K562 (cell line): ENCODE measurements at regions not wholly inside any gene's neighbourhood (a gene's known extent, or its start where the extent isn't known, plus 50 kb on each side); places are given as distances from the start of the nearest gene placed in this dataset.

Experiments used
- ATAC-seq: fragments of 200-7000 bp; cut with Tn5 transposase; 3 replicates; pipeline ENCODE4 v1.9.1; 2020; ENCODE audit warnings: moderate library complexity
- BruUV-seq: library from RNA; stranded (reverse); fragments of 400-500 nt; replicated peaks from 2 replicates; lab custom pipeline; 2021; lab: Mats Ljungman, UMichigan
- CTCF ChIA-PET: fragments of 300-600 bp; formaldehyde crosslinking; extraction: SDS; loops from one replicate; lab custom pipeline; 2021; ENCODE audit warnings: low intra/inter-chr PET ratio; lab: Yijun Ruan, JAX
- POLR2A ChIA-PET: fragments of 300-600, 350-650 bp; sonication (Branson Sonifier 250); formaldehyde crosslinking; extraction: SDS; loops from one replicate; lab custom pipeline; 2021; ENCODE audit warnings: antibody characterized with exemption, inconsistent platforms; lab: Yijun Ruan, JAX
- DNase-seq, 4 experiments: peaks; one replicate each; pipeline versions ENCODE4 v3.0.0 to v3.0.0-alpha.2; 2011 to 2018; ENCODE audit warnings: low spot score in 3 of 4, mixed read lengths in 3 of 4; ENCODE audit errors: extremely low read depth in 1 of 4
- FAIRE-seq: peaks from 2 replicates; lab custom pipeline; 2011; peaks lifted over from hg19 to GRCh38; lab: Jason Lieb, UNC
- H2AFZ ChIP-seq: 2 replicates; pipeline ENCODE4 v1.6.0; 2011; ENCODE audit warnings: low read depth, low read length, control low read depth, inconsistent platforms
- H3K27ac ChIP-seq: fragments of 200-600 bp; 3 replicates; pipeline ENCODE4 v1.8.0; 2011; ENCODE audit warnings: low read depth, mild to moderate bottlenecking, control low read depth, inconsistent platforms, low read length, moderate library complexity, mixed read lengths; ENCODE audit errors: extremely low read depth
- H3K27me3 ChIP-seq, 2 experiments: fragments of 300-600 bp in 1 of 2; 2 replicates in 1 of 2; 3 replicates in 1 of 2; pipeline versions ENCODE4 v1.6.0 to v1.8.0; 2011; ENCODE audit warnings: inconsistent platforms in 2 of 2, low read length in 2 of 2, mild to moderate bottlenecking in 1 of 2, mixed read lengths in 1 of 2, moderate library complexity in 1 of 2; ENCODE audit not compliant: control insufficient read depth in 2 of 2, insufficient read depth in 2 of 2
- H3K36me3 ChIP-seq: fragments of 300-600 bp; 3 replicates; pipeline ENCODE4 v1.8.0; 2011; ENCODE audit warnings: mild to moderate bottlenecking, low read length, inconsistent platforms; ENCODE audit not compliant: control insufficient read depth, insufficient read depth
- H3K4me1 ChIP-seq, 2 experiments: fragments of 200-600 bp in 1 of 2; replicated peaks in 1 of 2; 2 replicates in 1 of 2; 3 replicates in 1 of 2; pipeline versions ENCODE4 v1.5.1 to v1.8.0; 2011; ENCODE audit warnings: inconsistent platforms in 2 of 2, low read length in 2 of 2, mild to moderate bottlenecking in 1 of 2, mixed read lengths in 1 of 2, moderate library complexity in 1 of 2; ENCODE audit not compliant: control insufficient read depth in 2 of 2, insufficient read depth in 2 of 2
- H3K4me2 ChIP-seq: 2 replicates; pipeline ENCODE4 v1.6.1; 2011; ENCODE audit warnings: low read length, control low read depth, inconsistent platforms, mixed read lengths; ENCODE audit not compliant: insufficient read depth
- H3K4me3 ChIP-seq: fragments of 200-600 bp; sonication (generic), shearing (Covaris generic); 2 replicates; pipeline ENCODE4 v1.5.1; 2016; ENCODE audit warnings: control low read depth, inconsistent platforms
- H3K79me2 ChIP-seq: fragments of 200-600 bp; 3 replicates; pipeline ENCODE4 v1.8.0; 2011; ENCODE audit warnings: low read length, inconsistent platforms; ENCODE audit not compliant: control insufficient read depth, insufficient read depth
- H3K9ac ChIP-seq, 2 experiments: 2 replicates each; pipeline versions ENCODE4 v1.6.0 to v1.6.1; 2011; ENCODE audit warnings: low read depth in 2 of 2, low read length in 2 of 2, control low read depth in 1 of 2, inconsistent platforms in 1 of 2, mild to moderate bottlenecking in 1 of 2, mixed read lengths in 1 of 2; ENCODE audit not compliant: insufficient read depth in 1 of 2
- H3K9me1 ChIP-seq: one replicate; pipeline ENCODE4 v1.6.0; 2011; ENCODE audit warnings: inconsistent platforms, mild to moderate bottlenecking, low read length, moderate library complexity; ENCODE audit not compliant: control insufficient read depth, insufficient read depth
- H3K9me3 ChIP-seq: replicated peaks from 2 replicates; pipeline ENCODE4 v1.5.1; 2011; ENCODE audit warnings: low read depth, low read length, inconsistent platforms; ENCODE audit not compliant: control insufficient read depth, insufficient read depth
- H4K20me1 ChIP-seq: replicated peaks from 2 replicates; pipeline ENCODE4 v1.6.1; 2011; ENCODE audit warnings: low read length, inconsistent platforms, mixed read lengths; ENCODE audit not compliant: control insufficient read depth, insufficient read depth
- GABPA ChIP-seq: fragments of 200-800 bp; sonication (Bioruptor generic); conservative IDR thresholded peaks from 2 replicates; pipeline ENCODE4 v1.6.1; 2016; ENCODE audit warnings: low read depth, missing genetic modification characterization, missing compliant biosample characterization
- HMG20A ChIP-seq: fragments of 450-650 bp; formaldehyde crosslinking; conservative IDR thresholded peaks from 2 replicates; pipeline ENCODE4 v1.4.0; 2020; ENCODE audit warnings: mild to moderate bottlenecking, mixed read lengths
- HOXB6 ChIP-seq: fragments of 250-450 bp; sonication (Bioruptor Pico); IDR thresholded peaks from 2 replicates; pipeline ENCODE4 v1.5.1; 2022; ENCODE audit warnings: mild to moderate bottlenecking, borderline replicate concordance
- MCM5 ChIP-seq: fragments of 450-650 bp; IDR thresholded peaks from 2 replicates; pipeline ENCODE4 v1.6.1; 2016; ENCODE audit warnings: low read depth
- NEUROD1 ChIP-seq: fragments of 150-350 bp; IDR thresholded peaks from 2 replicates; pipeline ENCODE4 v1.6.1; 2014; ENCODE audit warnings: borderline replicate concordance, low read length, low read depth; ENCODE audit not compliant: partially characterized antibody
- NFYB ChIP-seq: IDR thresholded peaks from 2 replicates; pipeline ENCODE4 v1.6.1; 2011; ENCODE audit warnings: mild to moderate bottlenecking, moderate library complexity; ENCODE audit not compliant: insufficient read length; ENCODE audit errors: extremely low read depth
- NR2C2 ChIP-seq, 2 experiments: fragments of 200-800 bp in 1 of 2; sonication (Bioruptor generic) in 1 of 2; sonication (generic) in 1 of 2; formaldehyde crosslinking in 1 of 2; IDR thresholded peaks; 2 replicates each; pipeline versions ENCODE4 v1.6.1 to v1.8.0; 2016 to 2022; ENCODE audit warnings: mild to moderate bottlenecking in 1 of 2, missing compliant biosample characterization in 1 of 2, missing genetic modification characterization in 1 of 2, missing genetic modification reagents in 1 of 2
- SPI1 ChIP-seq: IDR thresholded peaks from 2 replicates; pipeline ENCODE4 v1.6.1; 2011; ENCODE audit warnings: low read depth, low read length, control low read depth, borderline replicate concordance
- TBP ChIP-seq: optimal IDR thresholded peaks from 2 replicates; pipeline ENCODE3; 2011; ENCODE audit warnings: low read depth, low read length, improper control_type of control experiment
- TCF15 ChIP-seq: fragments of 250-450 bp; sonication (Bioruptor Pico); IDR thresholded peaks from 2 replicates; pipeline ENCODE4 v1.8.0; 2022; ENCODE audit warnings: moderate library complexity, mild to moderate bottlenecking, inconsistent platforms
- U2AF2 ChIP-seq: fragments of 200-400 bp; formaldehyde crosslinking; optimal IDR thresholded peaks from 2 replicates; pipeline ENCODE3; 2017; ENCODE audit warnings: low read depth, mild to moderate bottlenecking, low read length
- YY1 ChIP-seq, 3 experiments: IDR thresholded peaks; 2 replicates each; pipeline ENCODE4 v1.6.1; 2011; ENCODE audit warnings: low read length in 2 of 3, mild to moderate bottlenecking in 2 of 3, moderate library complexity in 2 of 3, borderline replicate concordance in 1 of 3, control low read depth in 1 of 3, low read depth in 1 of 3; ENCODE audit not compliant: insufficient read depth in 3 of 3, insufficient replicate concordance in 2 of 3, control insufficient read depth in 1 of 3, insufficient read length in 1 of 3; ENCODE audit errors: extremely low read depth in 1 of 3
- ZBED1 ChIP-seq: IDR thresholded peaks from 2 replicates; pipeline ENCODE4 v1.6.1; 2014
- ZFPM2 ChIP-seq: fragments of 250-450 bp; sonication (Bioruptor Pico); IDR thresholded peaks from 2 replicates; pipeline ENCODE4 v1.5.1; 2022; ENCODE audit warnings: mild to moderate bottlenecking
- ZNF165 ChIP-seq: fragments of 250-450 bp; sonication (Bioruptor Pico); IDR thresholded peaks from 2 replicates; pipeline ENCODE4 v1.4.0; 2020; ENCODE audit warnings: borderline replicate concordance
- ZNF274 ChIP-seq: IDR thresholded peaks from 2 replicates; pipeline ENCODE4 v1.6.1; 2011; ENCODE audit warnings: low read depth, mild to moderate bottlenecking, low read length, moderate library complexity, borderline replicate concordance
- ZNF512 ChIP-seq: IDR thresholded peaks from 2 replicates; pipeline ENCODE4 v1.6.1; 2016; ENCODE audit warnings: missing genetic modification characterization, missing compliant biosample characterization
- ZNF696 ChIP-seq: fragments of 250-450 bp; sonication (Bioruptor Pico); conservative IDR thresholded peaks from 2 replicates; pipeline ENCODE4 v1.4.0; 2020; ENCODE audit warnings: mild to moderate bottlenecking, moderate library complexity
- ZNF707 ChIP-seq: fragments of 250-450 bp; sonication (Bioruptor Pico); conservative IDR thresholded peaks from 2 replicates; pipeline ENCODE4 v1.8.0; 2022; ENCODE audit warnings: inconsistent platforms, mild to moderate bottlenecking, moderate library complexity
- WGBS: fragments of 100-300 bp; shearing (Covaris generic); methylation state at CpG from one replicate; pipeline ENCODE4 v1.1.6; 2016; ENCODE audit warnings: low coverage, mixed read lengths; ENCODE audit not compliant: insufficient coverage; ENCODE audit errors: missing lambda C conversion rate; 5-methylcytosine and 5-hydroxymethylcytosine counted together
- in situ Hi-C: fragments of 300-500 bp; cut with MboI; formaldehyde crosslinking; loops from 4 replicates; pipeline ENCODE4 v1.15.0; 2018; ENCODE audit warnings: inconsistent platforms, mixed read lengths
- intact Hi-C: fragments of 100-400 bp; cut with micrococcal nuclease; formaldehyde crosslinking; loops from 2 replicates; pipeline ENCODE4 v1.14.2; 2022
- TF ChIP-seq, protein P1 (sequence below), 2 experiments: fragments of 450-650 bp in 1 of 2; sonication (generic) in 1 of 2; formaldehyde crosslinking; conservative IDR thresholded peaks; 2 replicates each; pipeline versions ENCODE4 v1.4.0 to v1.8.1; 2020 to 2022; ENCODE audit warnings: mild to moderate bottlenecking in 1 of 2, missing genetic modification reagents in 1 of 2

DNA sequence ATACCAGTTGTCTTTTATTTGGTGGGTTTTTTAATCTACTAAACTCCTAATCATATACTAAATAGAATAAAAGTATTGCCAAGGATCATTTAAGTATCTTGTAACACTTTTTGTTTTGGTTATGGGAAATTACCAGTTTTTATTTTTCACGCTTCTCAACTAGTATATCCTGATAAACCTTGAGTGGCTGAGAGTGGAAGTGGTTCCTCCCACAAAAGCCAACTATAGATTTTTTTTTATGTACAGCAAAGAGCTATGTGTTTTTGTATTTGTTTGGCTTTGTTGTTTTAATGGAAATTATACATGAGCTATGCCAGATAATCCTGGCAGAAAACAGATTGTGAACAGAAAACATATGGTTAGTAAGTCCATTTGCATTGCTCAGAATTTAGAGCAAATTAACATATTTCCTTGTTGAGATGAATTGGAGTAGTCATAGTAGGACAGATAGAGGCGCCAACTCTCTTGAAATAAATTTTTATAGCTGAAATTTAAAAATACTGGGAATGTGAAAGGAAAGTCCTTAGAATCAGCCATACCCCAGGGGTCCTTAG, 60.9 kb upstream of the PSMA6 start:
- Histone ChIP-seq H3K9ac (no peak overlapping the region), H3K4me1 (no peaks in the 10 kb centered on the region), H3K36me3 (no peaks in the 10 kb centered on the region), H3K27me3 (no peaks in the 10 kb centered on the region), H3K4me3 (no peak overlapping the region), H3K4me2 (no peak overlapping the region), H3K79me2 (no peaks in the 10 kb centered on the region), H4K20me1 (no peaks in the 10 kb centered on the region), H2AFZ (no peak overlapping the region), H3K9me1 (no peaks in the 10 kb centered on the region), H3K9me3 (no peaks in the 10 kb centered on the region), H3K27ac (no peak overlapping the region)
- intact Hi-C loops = no loop called here
- TF ChIP-seq NEUROD1 (no peak), MCM5 (no peak), ZNF696 (CRISPR knock-in tag) (no peak), SPI1 (no peak), GABPA (tag) (no peak), ZNF165 (CRISPR knock-in tag) (no peak), TBP (no peak), ZNF707 (CRISPR knock-in tag) (no peak), ZNF512 (no peak), HMG20A (no peak), ZFPM2 (no peak), ZBED1 (no peak), YY1 (IDR thresholded peaks at IDR 0.05; ENCODE audit: borderline replicate concordance in 1 of 3, control insufficient read depth in 1 of 3, extremely low read depth in 1 of 3, insufficient read depth in 3 of 3, insufficient read length in 1 of 3, insufficient replicate concordance in 2 of 3, low read depth in 1 of 3, low read length in 2 of 3) (no peak), NFYB (no peak), ZNF274 (no peak), TCF15 (no peak), NR2C2 (CRISPR knock-in tag; IDR thresholded peaks at IDR 0.05) (no peak), NR2C2 (tag; IDR thresholded peaks at IDR 0.05) (no peak), HOXB6 (no peak), U2AF2 (no peak)
- TF ChIP-seq, protein P1, sequence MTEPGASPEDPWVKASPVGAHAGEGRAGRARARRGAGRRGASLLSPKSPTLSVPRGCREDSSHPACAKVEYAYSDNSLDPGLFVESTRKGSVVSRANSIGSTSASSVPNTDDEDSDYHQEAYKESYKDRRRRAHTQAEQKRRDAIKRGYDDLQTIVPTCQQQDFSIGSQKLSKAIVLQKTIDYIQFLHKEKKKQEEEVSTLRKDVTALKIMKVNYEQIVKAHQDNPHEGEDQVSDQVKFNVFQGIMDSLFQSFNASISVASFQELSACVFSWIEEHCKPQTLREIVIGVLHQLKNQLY (CRISPR knock-in tag; conservative IDR thresholded peaks at IDR 0.05) = no peak
- DNase-seq = no peak
- no peak for ATAC-seq
- CTCF ChIA-PET = interaction anchor here (1.4 kb wide), 1 partner anchor 176 kb away, joined by 11 read pairs; no protein-coding TSS in a partner anchor
- in situ Hi-C loops = loop anchor here (10.0 kb wide), 1 partner anchor 464 kb away; no protein-coding TSS in a partner anchor
- POLR2A ChIA-PET = no interaction called here
- 45% methylated on average over 2 of the region's 2 CpGs for WGBS
- no TSS peak for BruUV-seq
- no peak for FAIRE-seq
